Esophagus squamous epithelium (tissue), 4 donors: ENCODE measurements at regions not wholly inside any gene's neighbourhood (a gene's known extent, or its start where the extent isn't known, plus 50 kb on each side); places are given as distances from the start of the nearest gene placed in this dataset.

Experiments used
- CTCF ChIP-seq, 6 experiments: fragments of 450-650 bp in 4 of 6; fragments of 200-600 bp in 2 of 6; sonication (generic) in 2 of 6; IDR thresholded peaks; one replicate each; pipeline ENCODE4 v1.5.1; 2016 to 2019; ENCODE audit warnings: antibody characterized with exemption in 6 of 6, mild to moderate bottlenecking in 4 of 6, moderate library complexity in 4 of 6
- POLR2A ChIP-seq, 4 donors: fragments of 450-650 bp; IDR thresholded peaks; one replicate each; pipeline ENCODE4 v1.6.1; 2017; ENCODE audit warnings: antibody characterized with exemption in 4 of 4, mild to moderate bottlenecking in 4 of 4, moderate library complexity in 3 of 4

- no peak for TF ChIP-seq CTCF (IDR thresholded peaks at IDR 0.05)
- no peak for TF ChIP-seq POLR2A (IDR thresholded peaks at IDR 0.05)
These were observed 402.5 kb upstream of the PCDH9 start for GRCh38 chr13:67632590-67632989.
